HG02571 (cell line): ENCODE measurements at regions not wholly inside any gene's neighbourhood (a gene's known extent, or its start where the extent isn't known, plus 50 kb on each side); places are given as distances from the start of the nearest gene placed in this dataset.
"Not testable (repeated sequence)": the region's sequence is repeated elsewhere in the genome, so short reads cannot be mapped to it uniquely, and the experiment has no call there.

Experiments
- ATAC-seq: cut with Tn5 transposase; IDR thresholded peaks from one replicate; pipeline ENCODE4 v1.9.1; 2021; ENCODE audit warnings: mild to moderate bottlenecking, moderate library complexity; ENCODE audit not compliant: unreplicated experiment

- no peak for ATAC-seq
These were observed 674.8 kb downstream of the PLPP3 start for GRCh38 chr1:55904541-55904940.

- no peak for ATAC-seq
These were observed 681.2 kb downstream of the PLPP3 start for GRCh38 chr1:55898181-55898580.

DNA sequence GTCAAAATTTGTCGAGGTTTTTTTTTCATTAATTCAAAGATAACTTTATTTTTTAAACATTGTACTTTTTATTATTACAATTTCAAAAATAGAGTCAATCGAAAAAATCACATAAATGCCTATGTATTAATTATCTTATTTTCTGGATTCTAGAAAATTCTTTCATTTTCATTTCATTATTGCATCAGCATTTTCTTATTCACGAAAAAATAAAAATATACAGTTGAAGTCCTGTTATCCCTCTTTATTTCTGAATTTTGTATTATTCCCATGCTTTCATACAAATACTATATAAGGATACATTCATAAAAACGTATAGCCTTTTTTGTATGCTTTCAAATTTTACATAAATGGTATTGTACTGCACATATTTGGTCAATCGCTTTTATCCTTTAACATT, 681.0 kb upstream of the USP24 start:
- no peak for ATAC-seq

- no peak for ATAC-seq
These were observed 679.4 kb upstream of the USP24 start for GRCh38 chr1:55894521-55894920.

GRCh38 chr1:55893155-55893554, 678.0 kb upstream of the USP24 start:
- ATAC-seq = no peak

- ATAC-seq = no peak
These were observed 673.6 kb upstream of the USP24 start for GRCh38 chr1:55888685-55889317.

DNA sequence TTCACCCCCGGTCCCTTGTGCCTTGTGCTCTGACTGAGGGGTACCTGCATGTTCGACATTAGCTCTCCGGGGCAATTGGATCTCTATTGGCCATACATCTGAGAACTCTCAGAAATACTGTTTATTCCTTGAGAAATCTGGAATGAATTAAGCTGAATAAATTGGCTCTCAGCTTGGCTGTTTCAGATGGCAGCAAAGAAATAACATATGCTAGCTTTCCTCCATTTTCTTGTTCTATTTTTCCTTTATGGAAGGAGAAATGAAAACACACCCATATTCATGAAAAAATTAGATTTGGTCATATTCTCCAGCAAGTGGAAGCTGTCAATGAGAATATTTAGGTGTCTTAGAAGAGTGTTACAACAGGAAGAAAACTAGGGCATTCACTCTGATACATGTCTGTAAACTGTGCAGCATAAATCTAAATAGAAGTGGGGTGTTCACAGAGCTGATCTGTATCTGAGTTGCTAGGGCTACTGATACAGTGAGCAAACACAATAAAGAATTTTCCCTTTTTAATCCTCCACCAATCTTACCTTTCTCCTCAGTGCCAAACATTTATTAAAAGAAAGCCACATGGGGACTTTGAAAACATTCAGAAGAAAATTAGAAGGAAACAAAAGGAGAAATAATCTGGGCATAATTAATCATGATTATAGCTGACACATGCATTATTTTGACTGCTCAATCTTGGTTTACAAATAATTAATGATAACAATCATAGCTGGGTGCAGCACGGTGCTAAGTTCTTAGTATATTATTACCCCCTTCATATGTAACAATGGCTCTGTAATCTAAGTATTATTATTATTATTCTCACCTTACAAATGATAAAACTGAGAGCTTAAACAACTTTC, 671.9 kb upstream of the USP24 start:
- ATAC-seq = no peak

- no peak for ATAC-seq
These were observed 670.5 kb upstream of the USP24 start for GRCh38 chr1:55885619-55886018.

DNA sequence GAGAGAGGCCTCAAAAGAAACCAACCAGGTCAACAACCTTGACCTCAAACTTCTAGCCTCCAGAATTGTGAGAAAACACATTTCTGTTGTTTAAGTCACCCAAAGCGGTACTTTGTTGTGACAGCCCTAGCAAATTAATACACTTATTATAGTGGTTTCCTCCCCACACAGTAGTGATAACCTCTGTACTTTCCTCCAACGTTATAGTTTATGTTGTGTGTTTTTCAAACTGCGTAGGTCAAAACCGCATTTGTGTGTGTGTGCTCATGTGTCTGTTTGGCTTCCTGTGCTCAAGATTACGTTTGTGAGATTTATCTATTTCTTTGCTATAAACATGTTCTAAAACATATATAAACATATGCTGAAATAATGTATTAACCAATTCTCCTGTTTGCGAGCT, 667.8 kb upstream of the USP24 start:
- no peak for ATAC-seq

- ATAC-seq = no peak
These were observed 664.2 kb upstream of the USP24 start for GRCh38 chr1:55879346-55879745.

- no peak for ATAC-seq
These were observed 662.5 kb upstream of the USP24 start for GRCh38 chr1:55877437-55878232.

- ATAC-seq = no peak
These were observed 661.3 kb upstream of the USP24 start for GRCh38 chr1:55876276-55877060.

DNA sequence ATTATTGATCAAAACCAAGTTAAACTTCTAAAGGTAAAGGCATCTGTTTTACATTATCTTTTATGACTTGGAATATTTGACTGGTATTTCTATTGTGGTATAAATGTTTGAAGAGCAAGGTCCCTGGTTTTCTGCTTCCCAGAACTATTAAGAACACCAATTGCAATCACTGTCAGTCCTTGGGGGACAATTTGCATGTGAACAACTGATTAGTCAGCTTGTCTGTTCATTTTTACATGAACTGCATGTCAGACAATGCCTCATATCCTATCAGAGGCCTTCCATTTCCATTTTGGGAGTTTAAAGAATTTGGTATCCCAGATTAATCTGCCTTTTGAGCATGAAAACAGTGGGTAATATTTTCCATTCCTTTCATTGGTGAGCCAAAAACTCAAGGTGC, 654.9 kb upstream of the USP24 start:
- no peak for ATAC-seq

DNA sequence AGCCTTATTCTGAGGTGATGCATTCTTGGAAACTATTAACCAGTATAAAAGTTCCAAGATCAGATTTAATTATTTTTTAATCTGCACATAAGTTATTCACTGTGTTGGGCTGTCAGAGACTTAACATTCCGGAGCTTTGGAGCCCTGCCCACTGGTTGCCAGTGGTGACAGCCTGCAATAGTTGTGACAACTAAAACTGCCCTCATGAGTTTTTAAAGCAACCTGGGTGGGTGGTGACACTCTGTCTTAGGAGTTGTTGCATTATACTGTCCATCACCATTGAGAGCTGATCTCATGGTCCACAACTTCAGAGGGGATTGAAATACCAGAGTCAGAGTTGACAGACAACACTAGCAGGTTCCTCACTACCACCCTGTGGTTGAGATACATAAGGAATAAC, 653.9 kb upstream of the USP24 start:
- no peak for ATAC-seq

GRCh38 chr1:55868026-55868425, 652.9 kb upstream of the USP24 start:
- ATAC-seq = no peak

GRCh38 chr1:55867304-55867843, 652.2 kb upstream of the USP24 start:
- no peak for ATAC-seq

GRCh38 chr1:55865778-55866177, 650.6 kb upstream of the USP24 start:
- ATAC-seq = not testable (repeated sequence)

DNA sequence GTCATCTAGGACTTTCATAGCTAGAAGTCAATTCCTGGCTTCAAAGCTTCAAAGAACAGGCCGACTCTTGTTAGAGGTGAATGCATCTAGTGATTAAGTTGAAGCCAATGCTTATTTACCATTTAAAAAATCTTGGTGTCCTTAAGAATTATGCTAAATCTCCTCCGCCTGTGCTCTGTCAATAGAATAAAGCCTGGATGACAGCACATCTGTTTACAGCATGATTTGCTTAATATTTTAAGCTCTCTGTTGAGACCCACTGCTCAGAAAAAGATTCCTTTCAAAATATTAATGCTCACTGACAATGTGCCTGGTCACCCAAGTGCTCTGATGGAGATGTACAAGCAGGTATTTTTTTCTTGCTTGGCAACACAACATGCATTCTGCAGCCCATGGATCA, 649.1 kb upstream of the USP24 start:
- ATAC-seq = no peak

DNA sequence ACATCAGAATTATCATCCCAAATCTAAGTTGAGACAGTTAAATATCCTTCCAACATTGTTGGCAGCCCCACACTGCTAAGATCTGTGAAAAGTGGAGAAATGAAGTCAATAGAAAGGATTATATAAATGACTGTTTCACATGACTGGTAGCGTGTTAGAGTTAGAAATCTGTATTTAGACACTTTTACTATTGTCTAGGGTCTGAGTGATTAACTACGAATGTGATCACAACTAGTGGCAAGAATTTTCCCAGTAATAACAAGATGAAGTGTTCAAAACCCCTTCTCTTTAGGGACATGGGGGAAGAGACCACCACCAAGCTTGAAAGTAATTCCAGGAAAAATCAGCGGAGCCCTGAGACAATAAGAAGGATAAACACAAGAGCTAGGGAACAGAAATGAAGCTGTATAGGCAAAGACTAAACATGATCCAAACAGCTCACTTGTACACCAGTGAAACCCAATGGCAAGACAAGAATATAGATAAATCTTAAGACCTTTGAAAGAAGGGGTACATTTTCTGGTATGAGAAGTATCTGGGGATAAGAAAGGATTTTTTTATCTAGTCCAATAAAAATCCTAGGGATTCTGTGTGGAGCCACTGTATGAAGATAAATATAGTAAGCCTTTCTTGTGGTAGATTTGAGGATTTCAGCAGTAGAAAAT, 646.6 kb upstream of the USP24 start:
- ATAC-seq = no peak
